ENCODE measurements at regions not wholly inside any gene's neighbourhood (a gene's known extent, or its start where the extent isn't known, plus 50 kb on each side); places are given as distances from the start of the nearest gene placed in this dataset.

GRCh38 chr2:30374380-30374779 lies 72.7 kb upstream of the LCLAT1 start:
- Histone ChIP-seq H3K36me3 (ENCODE audit: low read length) (no peaks in the 10 kb centered on the region), H3K9ac (ENCODE audit: low read length) (no peak overlapping the region), H3F3A (ENCODE audit: insufficient read depth) (no peaks in the 10 kb centered on the region), H3K27me3 (ENCODE audit: low read length) (no peaks in the 10 kb centered on the region), H2AFZ (ENCODE audit: low read depth, low read length, severe bottlenecking) (no peak overlapping the region), H3K79me2 (ENCODE audit: insufficient read depth, low read length) (no peaks in the 10 kb centered on the region), H3K9me3 (ENCODE audit: insufficient read depth, low read length) (no peaks in the 10 kb centered on the region), H3K4me2 (ENCODE audit: low read depth, low read length, poor library complexity, severe bottlenecking) (no peak overlapping the region), H3K9me2 (replicated peaks; ENCODE audit: insufficient read depth, low read length) (no peaks in the 10 kb centered on the region), H3K4me3 (ENCODE audit: insufficient read depth, low read length, poor library complexity, severe bottlenecking) (no peak overlapping the region), H4K20me1 (ENCODE audit: low read depth, low read length) (no peaks in the 10 kb centered on the region), H3K27ac (ENCODE audit: low read depth, low read length) (no peak overlapping the region)
- TF ChIP-seq EZH2phosphoT487 (conservative IDR thresholded peaks at IDR 0.05; ENCODE audit: low read length) (no peak), CTCF (IDR thresholded peaks at IDR 0.05; ENCODE audit: insufficient read depth, low read length, poor library complexity, severe bottlenecking) (no peak)

- no peaks in the 10 kb centered on the region for H3K36me3 ChIP-seq (ENCODE audit: low read length)
- H3K9me3 ChIP-seq (ENCODE audit: insufficient read depth, low read length) = no peaks in the 10 kb centered on the region
- H3K9ac ChIP-seq (ENCODE audit: low read length) = no peak overlapping the region
- no peaks in the 10 kb centered on the region for H4K20me1 ChIP-seq (ENCODE audit: low read depth, low read length)
- H3K27ac ChIP-seq (ENCODE audit: low read depth, low read length) = no peak overlapping the region
- H2AFZ ChIP-seq (ENCODE audit: low read depth, low read length, severe bottlenecking) = no peak overlapping the region
- no peaks in the 10 kb centered on the region for H3K27me3 ChIP-seq (ENCODE audit: low read length)
- TF ChIP-seq EZH2phosphoT487 (conservative IDR thresholded peaks at IDR 0.05; ENCODE audit: low read length) (no peak), CTCF (IDR thresholded peaks at IDR 0.05; ENCODE audit: insufficient read depth, low read length, poor library complexity, severe bottlenecking) (no peak)
- no peaks in the 10 kb centered on the region; the same call in 1 of the 2 replicates for H3K9me2 ChIP-seq (replicated peaks; ENCODE audit: insufficient read depth, low read length)
- H3K4me3 ChIP-seq (ENCODE audit: insufficient read depth, low read length, poor library complexity, severe bottlenecking) = no peak overlapping the region
- H3K79me2 ChIP-seq (ENCODE audit: insufficient read depth, low read length) = no peaks in the 10 kb centered on the region
- H3K4me2 ChIP-seq (ENCODE audit: low read depth, low read length, poor library complexity, severe bottlenecking) = no peak overlapping the region
- no peaks in the 10 kb centered on the region for H3F3A ChIP-seq (ENCODE audit: insufficient read depth)
Measured at GRCh38 chr2:30375915-30376314, 71.1 kb upstream of the LCLAT1 start.

GRCh38 chr2:30379481-30379880 lies 67.6 kb upstream of the LCLAT1 start:
- TF ChIP-seq EZH2phosphoT487 (conservative IDR thresholded peaks at IDR 0.05; ENCODE audit: low read length) (no peak), CTCF (IDR thresholded peaks at IDR 0.05; ENCODE audit: insufficient read depth, low read length, poor library complexity, severe bottlenecking) (no peak)
- Histone ChIP-seq H3K36me3 (ENCODE audit: low read length) (no peaks in the 10 kb centered on the region), H3K4me3 (ENCODE audit: insufficient read depth, low read length, poor library complexity, severe bottlenecking) (no peak overlapping the region), H3K79me2 (ENCODE audit: insufficient read depth, low read length) (no peaks in the 10 kb centered on the region), H3K27ac (ENCODE audit: low read depth, low read length) (no peak overlapping the region), H3K27me3 (ENCODE audit: low read length) (no peaks in the 10 kb centered on the region), H3F3A (ENCODE audit: insufficient read depth) (no peaks in the 10 kb centered on the region), H3K4me2 (ENCODE audit: low read depth, low read length, poor library complexity, severe bottlenecking) (no peak overlapping the region), H3K9ac (ENCODE audit: low read length) (no peak overlapping the region), H4K20me1 (ENCODE audit: low read depth, low read length) (no peaks in the 10 kb centered on the region), H3K9me2 (replicated peaks; ENCODE audit: insufficient read depth, low read length) (no peaks in the 10 kb centered on the region; the same call in 1 of the 2 replicates), H3K9me3 (ENCODE audit: insufficient read depth, low read length) (no peaks in the 10 kb centered on the region), H2AFZ (ENCODE audit: low read depth, low read length, severe bottlenecking) (no peak overlapping the region)
